Medulla oblongata (tissue), 1 donor: ENCODE measurements at regions not wholly inside any gene's neighbourhood (a gene's known extent, or its start where the extent isn't known, plus 50 kb on each side); places are given as distances from the start of the nearest gene placed in this dataset.

Source experiments
- DNase-seq: peaks from one replicate; pipeline ENCODE4 v3.0.0-alpha.2; 2015; ENCODE audit errors: extremely low spot score

DNA sequence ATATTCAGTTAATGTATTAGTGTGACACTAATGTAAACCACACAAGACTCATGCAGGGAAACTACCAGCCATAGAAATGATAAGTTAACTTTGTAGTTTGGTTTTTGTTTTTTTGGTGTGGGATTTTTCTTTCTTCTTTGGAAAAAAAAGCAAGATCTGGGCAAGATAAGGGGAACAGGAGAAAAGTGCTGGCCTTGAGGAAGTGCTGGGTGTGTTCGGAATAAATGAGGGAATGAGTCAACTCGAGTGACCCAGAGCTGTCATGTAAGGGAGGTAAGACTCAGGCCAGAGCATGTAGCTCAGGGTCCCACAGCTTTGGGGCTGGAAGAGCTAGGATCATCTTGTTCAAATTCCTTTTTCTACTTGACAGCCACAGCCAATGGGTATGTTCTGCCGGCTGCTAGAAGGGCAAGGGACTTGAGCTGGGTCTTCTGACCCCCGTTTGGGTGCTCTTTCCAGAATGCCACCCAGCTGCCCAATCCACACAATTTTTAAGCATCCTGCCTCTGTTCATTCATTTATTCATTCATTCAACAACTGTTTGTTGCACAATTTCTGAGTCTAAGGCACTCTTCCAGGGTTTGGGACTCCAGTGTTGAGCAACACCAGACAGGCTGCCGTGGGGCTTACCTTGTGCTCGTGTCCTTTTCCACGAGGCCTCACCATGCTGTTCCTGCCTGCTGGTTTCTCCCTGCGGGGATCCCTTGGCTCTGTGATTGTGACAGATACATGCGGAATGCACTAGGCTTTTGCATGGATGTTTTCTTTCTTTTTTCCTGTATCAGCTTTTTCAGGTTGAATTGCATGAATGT, 54.5 kb downstream of the CLDN34 start:
- DNase-seq = no peak

DNA sequence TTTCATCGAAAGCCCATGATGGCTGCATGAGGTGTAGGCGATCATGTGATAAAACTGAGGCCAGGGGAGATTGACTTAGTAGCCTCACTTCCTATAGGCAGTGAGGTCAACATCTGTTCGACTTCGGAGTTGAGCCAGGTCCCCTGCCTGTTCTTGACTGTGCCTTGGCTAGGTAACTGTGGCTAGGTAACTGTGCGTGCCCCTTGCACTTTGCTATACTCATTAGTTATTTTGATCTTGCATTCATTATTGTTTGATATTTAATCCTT, 55.0 kb downstream of the CLDN34 start:
- no peak for DNase-seq

DNA sequence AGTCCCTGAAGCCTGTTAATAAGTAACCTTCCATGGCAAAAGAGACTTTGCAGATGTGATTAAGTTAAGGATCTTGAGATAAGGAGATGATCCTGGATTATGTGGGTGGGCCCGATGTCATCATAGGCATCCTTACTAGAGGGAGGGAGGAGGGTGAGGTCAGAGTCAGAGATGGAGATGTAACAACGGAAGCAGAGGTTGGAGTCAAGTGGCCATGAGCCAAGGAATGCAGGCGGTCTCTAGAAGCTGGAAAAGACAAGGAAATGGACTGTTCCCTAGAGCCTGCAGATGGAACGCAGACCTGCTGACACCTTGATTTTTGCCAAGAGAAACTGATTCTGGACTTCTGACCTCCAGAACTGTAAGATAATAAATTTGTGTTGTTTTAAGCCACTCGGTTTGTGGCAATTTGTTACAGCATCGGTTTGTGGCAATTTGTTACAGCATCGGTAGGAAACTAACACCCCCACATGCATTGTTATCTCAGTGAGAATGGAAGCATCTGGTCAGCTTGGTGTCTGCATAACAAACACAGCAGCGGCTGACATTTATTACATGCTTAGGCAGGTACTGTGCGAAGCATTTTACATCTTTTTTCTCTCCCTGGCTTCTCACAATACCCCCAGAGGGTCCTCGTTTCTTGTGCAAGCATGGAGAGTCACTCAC, 55.6 kb downstream of the CLDN34 start:
- DNase-seq = no peak

DNA sequence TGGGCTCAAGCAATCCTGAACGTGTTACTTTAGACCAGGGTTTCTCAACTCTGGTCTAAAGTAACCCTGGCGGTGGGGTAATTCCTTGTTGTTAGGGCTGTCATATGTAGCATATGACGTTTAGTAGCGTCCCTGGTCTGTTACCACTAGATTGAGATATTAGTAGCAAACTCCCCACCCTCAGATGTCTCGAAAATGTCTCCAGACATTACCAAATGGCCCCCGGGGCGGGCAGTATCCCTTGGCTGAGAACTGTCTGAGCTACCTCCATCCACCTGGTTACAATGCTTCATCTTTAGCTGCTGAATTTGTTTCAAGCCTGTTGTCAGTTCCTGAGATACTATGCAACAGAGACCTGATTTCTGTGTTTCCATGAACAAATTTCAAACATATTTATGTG, 56.7 kb downstream of the CLDN34 start:
- DNase-seq = no peak

DNA sequence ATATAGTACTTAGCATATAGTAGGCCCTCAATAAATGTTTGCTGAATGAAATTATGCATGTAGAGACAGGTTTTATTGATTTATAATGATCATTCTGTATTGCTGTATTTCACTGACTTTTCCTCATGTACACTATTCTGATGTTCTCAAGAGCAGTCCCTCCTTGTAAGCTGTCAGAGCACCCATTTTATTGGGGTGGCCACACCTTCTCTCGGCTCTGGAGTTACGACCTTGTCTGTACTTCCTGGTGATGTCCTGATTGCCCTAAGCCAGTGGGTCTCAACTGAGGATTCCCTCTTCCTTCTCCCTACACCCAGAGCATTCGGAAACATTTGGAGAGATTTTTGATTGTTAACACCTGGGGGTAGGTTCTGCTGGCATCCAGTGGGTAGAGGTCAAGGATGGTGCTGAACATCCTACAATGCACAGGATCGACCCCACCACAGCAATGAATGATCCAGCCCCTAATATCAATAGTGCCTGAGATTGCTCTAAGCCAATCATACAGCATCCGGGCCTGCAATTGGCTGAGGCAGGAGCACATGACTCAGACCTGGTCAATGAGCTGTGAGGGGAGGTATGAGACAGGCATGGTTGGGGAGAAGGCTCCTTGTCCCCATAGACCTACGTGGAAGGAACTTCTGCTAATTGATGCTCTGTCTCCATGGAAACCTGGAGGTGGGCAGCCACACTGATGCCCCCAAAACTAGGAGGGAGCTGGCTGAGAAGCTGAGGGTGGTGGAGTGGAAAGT, 58.8 kb downstream of the CLDN34 start:
- DNase-seq = no peak

DNA sequence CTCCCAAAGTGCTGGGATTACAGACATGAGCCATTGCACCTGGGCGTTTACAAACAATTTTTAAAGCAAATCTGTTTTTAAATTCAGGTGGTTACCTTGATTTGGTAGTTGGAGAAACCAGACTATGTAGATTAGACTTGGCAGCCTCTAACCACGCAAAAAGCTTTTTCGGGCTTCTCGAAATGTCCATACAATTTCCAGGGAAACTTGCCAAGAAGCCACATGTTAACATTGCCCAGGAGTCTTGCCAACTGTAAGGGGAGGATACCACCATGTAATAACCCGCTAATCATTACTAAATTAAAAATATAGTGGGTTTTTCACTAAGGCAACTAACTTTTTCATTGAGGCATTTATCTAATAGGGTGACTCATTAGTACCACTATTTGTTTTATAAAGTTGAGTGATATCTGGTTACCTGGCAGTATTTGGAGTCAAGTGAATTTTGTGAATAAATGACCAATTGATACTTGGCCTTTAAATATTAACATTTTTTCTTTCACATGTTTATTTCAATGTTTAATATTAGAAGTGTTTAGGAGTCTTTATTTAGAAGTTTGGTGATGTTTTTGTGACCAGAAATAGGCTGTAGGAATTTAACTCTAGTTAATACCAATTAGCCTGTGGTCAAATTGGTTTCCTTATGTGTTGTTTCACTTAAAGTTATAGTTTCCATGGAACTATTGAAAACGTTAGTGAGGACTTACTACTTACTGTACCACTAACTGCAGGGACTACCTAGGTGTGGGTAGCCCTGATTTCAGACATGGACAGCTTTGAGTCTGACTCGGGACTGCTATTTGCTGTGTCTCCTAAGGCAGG, 61.3 kb downstream of the CLDN34 start:
- DNase-seq = no peak

DNA sequence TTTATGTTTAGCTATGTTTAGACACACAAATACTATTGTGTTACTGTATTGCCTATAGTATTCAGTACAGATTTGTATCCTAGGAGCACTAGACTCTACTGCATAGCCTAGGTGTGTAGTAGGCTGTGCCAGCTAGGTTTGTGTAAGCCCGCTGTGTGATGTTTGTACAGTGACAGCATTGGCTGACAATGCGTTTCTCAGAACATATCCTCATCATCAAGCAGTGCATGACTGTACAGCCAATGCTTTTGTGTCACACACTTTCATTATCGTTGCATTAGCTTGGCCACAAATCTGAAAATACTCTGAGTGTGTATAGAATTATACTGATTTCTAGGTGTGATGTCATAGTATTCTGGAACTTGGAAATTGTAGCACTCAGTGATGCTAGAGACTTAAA, 63.4 kb downstream of the CLDN34 start:
- no peak for DNase-seq

DNA sequence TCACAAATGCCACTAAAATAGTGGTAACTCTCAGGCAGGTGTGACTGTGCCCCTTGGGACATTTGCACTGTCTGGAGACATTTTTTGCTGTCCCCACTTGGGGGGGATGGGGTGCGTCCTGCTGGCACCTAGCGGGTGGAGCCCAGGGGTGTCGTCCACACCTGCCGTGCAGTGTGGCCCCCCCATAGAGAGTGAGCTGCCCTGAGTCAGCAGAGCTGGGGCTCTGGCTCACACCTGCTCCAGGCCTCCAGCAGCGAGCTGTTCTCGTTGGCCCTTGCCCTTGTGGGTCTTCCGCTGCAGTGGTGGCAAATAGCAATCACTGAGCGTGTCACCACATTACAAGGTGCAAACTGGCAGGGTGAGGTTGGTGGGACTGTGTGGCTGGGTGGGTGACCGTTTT, 64.6 kb downstream of the CLDN34 start:
- DNase-seq = no peak

DNA sequence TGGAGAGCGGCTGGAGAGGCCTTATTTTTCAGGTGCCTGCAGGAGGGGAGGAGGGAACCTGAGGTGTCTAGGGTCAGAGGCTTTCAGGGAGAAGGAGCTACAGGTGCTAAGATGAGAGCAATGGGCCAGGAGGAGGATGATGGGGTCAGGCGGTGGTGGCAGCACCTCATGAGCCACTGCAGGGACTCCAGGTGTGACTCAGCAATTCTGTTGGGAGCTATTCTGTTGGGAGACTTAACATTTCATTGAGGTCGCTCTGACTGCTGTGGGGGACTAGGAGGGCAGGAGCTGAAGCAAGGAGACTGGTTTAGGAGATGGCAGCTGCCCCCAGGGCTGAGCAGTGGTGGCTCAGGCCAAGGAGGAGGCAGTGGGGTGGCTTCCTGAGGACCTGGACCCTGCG, 65.0 kb downstream of the CLDN34 start:
- DNase-seq = no peak

DNA sequence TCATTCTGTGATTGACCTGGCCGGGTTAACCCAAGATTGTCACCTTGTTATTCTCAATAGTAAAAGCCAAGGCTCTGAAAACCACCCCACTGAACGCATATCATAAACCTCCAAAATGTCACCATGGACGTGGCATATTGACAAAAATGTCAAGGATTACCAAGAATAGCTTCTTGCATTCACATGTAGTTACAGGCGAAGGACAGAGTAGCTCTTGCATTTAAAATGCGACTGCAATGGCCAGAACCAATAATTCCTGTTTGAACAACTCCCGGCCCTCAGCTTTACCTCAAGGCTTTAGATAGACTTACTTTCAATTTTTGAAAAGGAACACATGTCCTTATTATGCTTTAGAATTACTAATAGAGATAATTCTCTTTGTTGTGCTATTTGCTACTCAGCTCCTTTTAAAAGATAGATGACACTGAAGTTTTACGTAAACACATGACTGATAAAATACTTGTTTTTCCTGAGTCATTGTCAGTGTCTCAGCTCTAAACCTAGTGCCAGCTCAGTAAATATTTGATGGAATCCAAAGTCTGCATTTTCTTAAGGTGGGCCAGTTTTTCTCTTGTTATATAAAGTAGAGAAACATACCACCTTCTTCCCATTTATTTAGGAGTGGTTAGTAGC, 66.3 kb downstream of the CLDN34 start:
- DNase-seq = no peak

DNA sequence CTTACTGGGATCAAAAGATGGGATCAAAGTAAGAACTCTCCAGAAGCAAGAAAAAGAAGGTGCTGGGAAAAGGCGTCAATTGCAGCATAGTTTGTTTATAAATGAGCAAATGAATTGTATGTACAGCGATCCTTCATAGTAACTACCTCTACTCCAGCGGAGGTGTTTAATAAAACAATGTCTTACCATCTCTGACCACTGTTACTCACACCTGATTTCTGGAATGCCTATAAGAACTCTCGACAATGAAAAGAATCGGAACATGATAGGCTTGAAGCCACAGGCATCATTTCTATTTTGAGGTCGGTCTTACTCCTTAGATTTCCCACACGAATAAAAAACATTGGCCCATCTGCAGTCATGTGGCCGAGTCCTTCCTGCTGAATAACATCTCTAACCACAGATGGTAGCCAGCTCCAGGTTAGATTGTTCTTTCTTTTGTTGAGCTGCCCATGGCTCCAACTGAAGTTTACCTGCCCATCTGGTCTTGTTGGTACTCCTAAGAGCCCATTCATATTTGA, 67.6 kb downstream of the CLDN34 start:
- DNase-seq = no peak

DNA sequence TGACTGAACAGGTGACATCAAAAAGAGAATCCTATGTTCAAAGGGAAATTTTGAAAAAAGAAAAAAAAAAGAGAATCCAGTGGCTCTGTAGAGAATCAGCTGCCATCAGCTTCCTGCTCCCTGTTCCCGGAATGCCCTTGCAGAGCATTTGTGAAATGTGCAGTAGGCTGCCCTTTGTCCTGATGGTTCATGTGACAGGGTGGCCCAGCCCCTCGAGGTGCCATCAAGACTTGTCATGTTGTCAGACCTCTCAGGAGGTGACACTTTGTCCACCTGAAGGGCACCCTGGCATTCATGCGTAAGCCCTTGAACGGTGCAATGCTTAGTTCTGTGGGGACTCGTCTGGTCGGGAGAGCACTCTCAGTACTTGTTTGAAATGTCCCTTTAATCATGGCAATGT, 71.4 kb downstream of the CLDN34 start:
- no peak for DNase-seq

DNA sequence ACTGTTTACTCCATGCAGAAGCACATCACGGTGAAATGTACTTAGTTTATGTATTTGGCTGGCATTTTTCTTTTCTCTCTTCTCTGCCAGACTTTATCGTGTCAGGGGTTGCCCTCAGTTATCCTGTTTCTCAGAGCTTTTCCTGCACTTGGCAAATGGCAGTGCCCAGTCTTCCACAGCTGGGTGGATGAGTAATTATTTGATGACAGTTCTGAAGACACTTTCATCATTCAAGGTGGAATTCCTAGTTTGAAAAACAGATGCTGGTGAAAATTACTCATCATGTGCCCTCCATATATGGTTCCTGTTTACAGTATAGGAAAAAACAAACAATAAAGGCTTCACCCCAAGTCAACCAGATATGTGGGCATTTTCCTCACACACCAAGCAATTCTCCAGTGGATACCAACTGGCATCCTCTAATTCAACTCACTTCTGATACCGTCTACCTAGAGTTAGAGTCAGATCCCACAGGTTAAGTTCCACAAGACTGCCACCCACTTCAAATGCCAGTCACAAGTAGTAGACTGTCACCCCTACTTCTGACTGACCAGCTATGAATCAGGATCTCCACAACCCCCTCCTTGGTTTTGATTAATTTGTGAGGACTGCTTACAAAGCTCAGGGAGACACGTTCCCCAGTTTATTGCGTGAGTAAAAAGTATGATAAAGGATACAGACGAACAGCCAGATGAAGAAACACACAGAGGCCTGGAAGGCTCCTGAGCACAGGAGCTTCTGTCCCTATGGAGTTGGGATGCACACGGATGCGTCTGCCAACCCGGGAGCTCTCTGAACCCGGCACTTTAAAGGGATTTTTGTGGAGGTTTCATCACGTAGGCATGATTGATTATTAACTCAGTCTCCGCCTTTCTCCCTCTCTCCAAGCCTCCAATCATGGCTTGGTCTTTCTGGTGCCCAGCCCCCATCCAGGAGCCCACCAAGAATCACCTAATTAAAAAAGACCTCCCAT, 72.9 kb downstream of the CLDN34 start:
- no peak for DNase-seq

DNA sequence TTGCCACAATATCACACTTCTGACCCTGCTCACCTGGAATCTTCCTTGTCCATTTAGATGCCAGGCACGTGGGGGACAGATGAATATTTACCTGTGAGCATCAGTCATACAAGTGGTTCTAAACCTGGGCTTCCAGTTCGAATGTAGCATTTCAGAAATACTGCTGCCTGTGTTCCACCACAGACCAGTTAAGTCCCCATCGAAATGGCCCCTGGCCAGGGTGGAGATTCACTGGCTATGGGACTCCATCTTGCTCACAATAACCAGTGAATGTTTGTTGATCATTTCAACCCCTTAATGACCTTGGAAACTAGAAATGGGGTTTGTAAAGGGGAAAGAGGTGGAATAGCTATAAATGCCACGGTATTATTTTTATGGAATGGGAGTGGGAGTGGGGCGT, 73.8 kb downstream of the CLDN34 start:
- no peak for DNase-seq

DNA sequence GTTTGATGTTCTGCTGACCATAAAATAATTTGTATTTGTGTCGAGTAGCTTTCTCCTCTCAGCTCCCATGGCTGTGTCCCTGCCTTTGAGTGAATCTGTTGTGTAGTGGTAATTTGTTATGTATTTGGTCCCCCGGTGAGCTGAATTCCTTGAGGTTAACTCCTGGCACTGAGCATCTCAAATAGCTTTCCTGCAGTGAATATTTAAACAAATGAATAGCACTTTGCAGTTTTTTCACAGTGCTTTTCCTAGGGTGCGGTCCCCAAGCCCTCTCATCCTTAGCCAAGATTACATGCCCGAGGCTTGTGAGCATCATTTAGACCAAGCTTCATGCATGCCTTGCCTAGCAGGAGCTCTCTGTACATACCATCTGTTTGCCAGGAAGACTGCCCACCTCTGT, 74.2 kb downstream of the CLDN34 start:
- no peak for DNase-seq

DNA sequence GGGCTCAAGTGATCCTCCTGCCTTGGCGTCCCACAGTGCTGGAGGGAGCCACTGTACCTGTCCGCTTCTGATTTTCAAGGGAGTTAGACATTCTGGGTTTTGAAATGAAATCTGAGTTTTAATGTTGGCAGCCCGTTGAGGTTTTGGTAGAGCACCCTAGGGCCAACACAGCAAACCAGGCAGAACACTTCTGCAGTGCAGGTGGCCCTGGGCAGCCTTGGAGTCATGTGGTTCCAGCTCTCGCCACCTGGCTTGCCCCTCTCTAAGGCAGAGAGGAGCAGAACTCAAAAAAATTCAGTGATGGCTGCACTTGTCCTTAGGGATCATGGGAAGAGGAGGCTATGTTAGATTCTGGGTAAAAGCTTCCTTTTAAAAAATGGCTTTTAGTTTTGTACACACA, 74.9 kb downstream of the CLDN34 start:
- no peak for DNase-seq

DNA sequence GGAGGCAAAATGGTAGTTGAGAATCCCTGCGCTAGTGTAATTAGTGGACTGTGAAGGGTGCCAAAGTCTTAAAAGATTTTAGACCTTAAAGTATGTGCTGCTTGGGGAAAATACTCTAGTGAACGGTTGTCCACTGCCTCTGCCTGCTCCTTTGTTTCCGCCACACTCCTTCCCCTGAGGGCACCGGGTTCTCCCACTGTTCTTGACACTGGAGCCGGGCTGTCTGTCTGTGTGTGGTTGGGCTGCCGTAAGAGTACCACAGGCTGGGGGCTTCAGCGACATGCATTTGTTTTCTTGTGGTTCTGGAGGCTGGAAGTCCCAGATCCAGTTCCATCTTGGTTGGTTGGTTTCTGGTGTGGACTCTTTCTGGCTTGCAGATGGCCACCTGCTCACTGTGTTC, 76.2 kb downstream of the CLDN34 start:
- DNase-seq = no peak

DNA sequence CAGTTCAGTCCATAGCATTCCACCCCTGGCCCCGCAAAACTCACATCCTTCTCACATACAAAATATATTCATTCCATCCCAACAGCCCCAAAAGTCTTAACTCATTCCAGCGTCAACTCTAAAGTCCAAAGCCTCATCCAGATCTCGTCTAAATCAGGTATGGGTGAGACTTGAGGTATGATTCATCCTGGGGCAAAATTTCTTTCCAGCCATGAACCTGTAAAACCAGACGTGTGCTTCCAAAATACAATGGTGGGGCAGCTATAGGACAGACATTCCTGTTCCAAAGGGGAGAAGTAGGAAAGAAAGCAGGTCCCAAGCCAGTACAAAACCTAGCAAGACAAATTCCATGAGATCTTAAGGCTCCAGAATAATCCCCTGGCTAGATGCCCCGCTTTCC, 76.9 kb downstream of the CLDN34 start:
- no peak for DNase-seq

DNA sequence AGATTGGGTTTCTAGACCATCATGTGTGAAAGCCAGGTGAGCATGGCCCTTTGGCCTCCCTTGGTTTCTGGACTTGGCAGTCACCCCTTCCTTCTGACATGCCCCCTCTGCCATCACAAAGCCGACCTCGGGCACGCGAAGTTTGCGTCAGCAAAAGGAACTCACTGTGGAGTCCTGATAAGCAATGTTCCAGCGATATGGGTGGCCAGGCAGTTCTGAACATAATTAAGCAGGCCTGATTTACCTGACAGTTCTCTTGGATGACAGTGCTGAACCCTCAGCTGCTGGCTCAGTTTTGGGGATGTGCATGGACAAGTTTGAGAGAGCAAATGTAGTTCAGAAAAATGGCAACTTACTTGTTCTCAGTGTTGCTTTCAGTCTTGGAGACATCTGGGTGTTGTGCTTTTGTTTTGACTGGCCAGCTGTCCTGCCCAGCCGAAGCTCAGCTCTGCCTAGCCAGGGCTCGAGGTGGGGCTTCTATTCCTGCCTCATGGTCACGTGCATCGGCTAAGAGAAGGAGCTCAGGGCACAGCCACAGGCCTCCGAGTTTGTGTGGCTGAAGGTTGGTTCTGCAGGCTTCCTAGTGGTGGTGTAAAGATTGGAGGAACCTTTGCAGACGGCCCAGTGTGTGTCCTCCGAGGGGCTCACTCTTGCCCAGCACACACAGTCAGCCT, 78.3 kb downstream of the CLDN34 start:
- DNase-seq = no peak

DNA sequence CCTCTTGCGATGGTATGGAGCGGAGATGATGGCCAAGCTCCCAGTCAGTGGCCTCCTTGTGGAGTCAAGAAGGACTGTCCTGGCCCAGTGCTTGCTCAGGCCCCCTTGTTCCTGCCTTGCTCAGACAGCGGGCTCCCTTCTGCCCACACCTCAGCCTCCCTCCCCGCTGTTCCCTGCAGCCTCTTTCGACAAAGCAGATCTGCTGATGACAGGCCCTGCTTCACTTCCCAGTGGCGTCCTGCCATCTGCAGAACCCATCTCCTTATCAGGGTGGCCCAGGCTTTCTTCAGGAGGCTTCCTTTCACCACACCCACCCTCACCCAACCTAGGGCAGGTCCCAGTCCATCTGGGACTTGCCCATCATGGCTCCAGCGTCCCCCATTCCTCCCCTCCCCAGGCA, 80.0 kb downstream of the CLDN34 start:
- DNase-seq = no peak
